ENCODE measurements at regions not wholly inside any gene's neighbourhood (a gene's known extent, or its start where the extent isn't known, plus 50 kb on each side); places are given as distances from the start of the nearest gene placed in this dataset.

GRCh38 chr19:28656644-28657043 lies 556.3 kb downstream of the UQCRFS1 start:
- TF ChIP-seq POLR2A (IDR thresholded peaks at IDR 0.05; ENCODE audit: low read depth, low read length) (no peak), POU2F2 (IDR thresholded peaks at IDR 0.05; ENCODE audit: low read depth, low read length) (no peak), POLR2AphosphoS5 (IDR thresholded peaks at IDR 0.05; ENCODE audit: low read depth, low read length) (no peak)

All from GM12891 (cell line).